Astrocyte of the spinal cord (primary cell): ENCODE measurements at regions not wholly inside any gene's neighbourhood (a gene's known extent, or its start where the extent isn't known, plus 50 kb on each side); places are given as distances from the start of the nearest gene placed in this dataset.

Experiments
- DNase-seq: peaks from one replicate; pipeline ENCODE4 v3.0.0; 2011; ENCODE audit warnings: low read depth, low spot score
- H3K4me3 ChIP-seq: 2 replicates; pipeline ENCODE4 v1.5.1; 2011; ENCODE audit warnings: low read depth, mild to moderate bottlenecking, low read length, moderate library complexity
- CTCF ChIP-seq: IDR thresholded peaks from 2 replicates; pipeline ENCODE4 v1.5.1; 2012; ENCODE audit warnings: low read depth, mild to moderate bottlenecking, low read length, inconsistent platforms
- in situ Hi-C: cut with HindIII; loops from 2 replicates; pipeline ENCODE4 v1.10.0; 2017; ENCODE audit warnings: low sequenced_read_pairs

DNA sequence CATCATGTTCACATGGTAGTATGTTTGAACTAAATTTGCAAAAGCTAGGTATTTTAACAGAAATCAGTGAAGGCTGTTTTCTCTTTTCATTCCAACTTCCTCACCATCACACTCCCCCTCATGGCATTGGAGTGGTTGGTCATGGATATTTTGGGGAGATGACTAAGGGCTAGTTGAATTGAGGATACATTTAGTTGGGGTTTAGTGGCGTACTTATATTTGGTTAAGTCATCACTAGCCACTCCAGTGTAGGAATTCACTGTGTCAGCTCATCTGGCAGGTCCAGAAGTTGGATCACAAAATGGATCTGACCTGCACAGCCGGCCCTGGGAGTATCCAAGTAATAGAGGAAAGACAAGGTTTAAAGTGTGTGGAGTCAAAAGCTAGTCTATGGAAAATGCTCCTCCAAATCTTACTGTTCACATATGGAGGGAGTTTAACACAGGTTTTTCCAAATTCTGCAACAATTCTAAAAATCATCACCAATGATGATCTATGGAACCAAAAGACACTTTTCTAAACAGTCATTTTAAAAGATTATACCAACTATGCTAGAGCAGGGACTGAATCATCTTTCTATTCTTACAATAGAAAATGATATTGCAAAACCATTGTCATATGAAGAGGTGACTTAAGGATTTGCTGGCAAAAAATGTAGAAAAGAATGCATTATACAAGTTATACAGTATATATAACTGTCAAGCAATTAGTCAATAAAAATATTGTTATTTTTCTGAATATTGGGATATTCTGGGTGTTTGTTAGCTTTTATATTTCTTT, 247.8 kb upstream of the PEX5L start:
- in situ Hi-C loops = no loop called here
- no peak overlapping the region for H3K4me3 ChIP-seq
- no peak for TF ChIP-seq CTCF
- no peak for DNase-seq

DNA sequence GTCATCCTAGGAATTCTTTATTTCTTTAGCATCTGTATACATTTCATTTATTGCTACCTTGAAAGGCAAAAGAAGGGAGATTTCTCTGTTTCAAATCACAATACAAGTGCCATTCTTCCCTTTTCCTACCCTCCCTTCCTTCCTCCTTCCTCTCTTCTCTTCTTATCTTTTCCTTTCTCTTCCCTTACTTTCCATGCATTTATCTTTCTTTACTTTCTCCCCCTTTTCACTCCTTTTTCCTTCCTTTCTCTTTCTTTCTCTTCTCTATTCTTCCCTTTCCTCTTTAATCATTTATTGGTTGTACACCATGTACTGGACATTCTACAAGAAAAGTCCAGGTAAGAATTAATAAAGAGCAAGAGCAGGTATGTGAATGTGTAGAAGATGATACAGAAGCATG, 251.0 kb upstream of the PEX5L start:
- DNase-seq = no peak
- in situ Hi-C loops = no loop called here
- H3K4me3 ChIP-seq = no peak overlapping the region
- no peak for TF ChIP-seq CTCF

- in situ Hi-C loops = no loop called here
- no peak for TF ChIP-seq CTCF
- no peak for DNase-seq
- no peak overlapping the region for H3K4me3 ChIP-seq
Observed at GRCh38 chr3:180288816-180289215, 252.1 kb upstream of the PEX5L start.

DNA sequence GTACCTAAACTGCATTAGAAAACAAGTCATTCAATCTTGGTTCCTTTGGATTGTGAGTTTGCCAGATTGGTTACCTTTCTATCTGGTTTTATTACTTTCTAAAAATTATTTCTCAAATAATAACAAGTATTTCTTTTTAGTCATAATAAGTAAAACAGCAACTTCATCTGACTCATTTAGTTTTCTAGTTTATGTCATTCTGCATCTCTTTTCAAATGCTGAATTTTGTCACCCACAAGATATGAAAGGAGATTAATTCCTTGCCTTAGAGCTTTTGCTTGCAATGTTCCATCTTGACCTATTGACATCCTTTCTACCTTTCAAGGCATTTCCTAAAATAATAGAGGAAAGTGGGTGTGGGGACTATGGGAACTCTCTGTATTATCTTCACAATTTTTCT, 253.6 kb upstream of the PEX5L start:
- TF ChIP-seq CTCF = no peak
- in situ Hi-C loops = no loop called here
- DNase-seq = no peak
- no peak overlapping the region for H3K4me3 ChIP-seq

- in situ Hi-C loops = no loop called here
- DNase-seq = no peak
Observed at GRCh38 chr3:180294282-180295027, 257.7 kb upstream of the PEX5L start.

GRCh38 chr3:180295811-180296210, 259.1 kb upstream of the PEX5L start:
- DNase-seq = no peak
- H3K4me3 ChIP-seq = no peak overlapping the region
- in situ Hi-C loops = no loop called here
- TF ChIP-seq CTCF = no peak

More at GRCh38 chr3:180294282-180295027, 257.7 kb upstream of the PEX5L start:
- no peak for TF ChIP-seq CTCF
- no peak overlapping the region for H3K4me3 ChIP-seq
